ENCODE measurements at regions not wholly inside any gene's neighbourhood (a gene's known extent, or its start where the extent isn't known, plus 50 kb on each side); places are given as distances from the start of the nearest gene placed in this dataset.

- Histone ChIP-seq H3K36me3 (ENCODE audit: insufficient read depth, low read length) (no peaks in the 10 kb centered on the region), H3K9me3 (ENCODE audit: low read depth, low read length) (no peaks in the 10 kb centered on the region), H3K4me3 (no peak overlapping the region), H3K9ac (ENCODE audit: insufficient read length) (no peak overlapping the region), H3K27ac (no peak overlapping the region)
- TF ChIP-seq POLR2AphosphoS5 (IDR thresholded peaks at IDR 0.05; ENCODE audit: borderline replicate concordance, low read depth, low read length) (no peak), EZH2 (IDR thresholded peaks at IDR 0.05) (no peak), FOXP2 (optimal IDR thresholded peaks at IDR 0.05; ENCODE audit: control extremely low read depth, extremely low read length, insufficient read depth) (no peak)
- no peak for DNase-seq (ENCODE audit: low read depth, low spot score)
Measured at GRCh38 chr6:106849120-106849519, 125.4 kb downstream of the CD24 start.

GRCh38 chr6:106847116-106847515 lies 127.4 kb downstream of the CD24 start:
- H3K4me3 ChIP-seq, result no peak overlapping the region
- no peak overlapping the region for H3K27ac ChIP-seq
- no peak overlapping the region for H3K9ac ChIP-seq (ENCODE audit: insufficient read length)
- H3K9me3 ChIP-seq (ENCODE audit: low read depth, low read length), result no peaks in the 10 kb centered on the region
- no peak for TF ChIP-seq EZH2 (IDR thresholded peaks at IDR 0.05)
- TF ChIP-seq FOXP2 (optimal IDR thresholded peaks at IDR 0.05; ENCODE audit: control extremely low read depth, extremely low read length, insufficient read depth), result no peak
- no peak for TF ChIP-seq POLR2AphosphoS5 (IDR thresholded peaks at IDR 0.05; ENCODE audit: borderline replicate concordance, low read depth, low read length)
- no peaks in the 10 kb centered on the region for H3K36me3 ChIP-seq (ENCODE audit: insufficient read depth, low read length)
- no peak for DNase-seq (ENCODE audit: low read depth, low spot score)

GRCh38 chr6:106844930-106845329 lies 129.6 kb downstream of the CD24 start:
- no peak overlapping the region for H3K27ac ChIP-seq
- DNase-seq (ENCODE audit: low read depth, low spot score), result no peak

GRCh38 chr6:106832766-106833510 lies 141.6 kb downstream of the CD24 start:
- no peak for DNase-seq (ENCODE audit: low read depth, low spot score)
- Histone ChIP-seq H3K9ac (ENCODE audit: insufficient read length) (no peak overlapping the region), H3K9me3 (ENCODE audit: low read depth, low read length) (no peaks in the 10 kb centered on the region), H3K27ac (0 out of 2 replicates have a peak overlapping the region, but pooled peaks have one; percentile 13), H3K4me3 (peak overlapping the region; percentile 36; the same call in 1 of the 2 replicates), H3K36me3 (ENCODE audit: insufficient read depth, low read length) (no peaks in the 10 kb centered on the region)
- TF ChIP-seq FOXP2 (optimal IDR thresholded peaks at IDR 0.05; ENCODE audit: control extremely low read depth, extremely low read length, insufficient read depth), result no peak
- TF ChIP-seq EZH2 (IDR thresholded peaks at IDR 0.05), result no peak
- TF ChIP-seq POLR2AphosphoS5 (IDR thresholded peaks at IDR 0.05; ENCODE audit: borderline replicate concordance, low read depth, low read length), result no peak

More at GRCh38 chr6:106844930-106845329, 129.6 kb downstream of the CD24 start:
- H3K4me3 ChIP-seq, result no peak overlapping the region
- H3K36me3 ChIP-seq (ENCODE audit: insufficient read depth, low read length), result no peaks in the 10 kb centered on the region
- no peaks in the 10 kb centered on the region for H3K9me3 ChIP-seq (ENCODE audit: low read depth, low read length)
- TF ChIP-seq FOXP2 (optimal IDR thresholded peaks at IDR 0.05; ENCODE audit: control extremely low read depth, extremely low read length, insufficient read depth), result no peak
- no peak for TF ChIP-seq POLR2AphosphoS5 (IDR thresholded peaks at IDR 0.05; ENCODE audit: borderline replicate concordance, low read depth, low read length)
- no peak for TF ChIP-seq EZH2 (IDR thresholded peaks at IDR 0.05)
- H3K9ac ChIP-seq (ENCODE audit: insufficient read length), result no peak overlapping the region

GRCh38 chr6:106830930-106831329 lies 143.6 kb downstream of the CD24 start:
- no peaks in the 10 kb centered on the region for H3K9me3 ChIP-seq (ENCODE audit: low read depth, low read length)
- no peak overlapping the region for H3K27ac ChIP-seq
- no peak overlapping the region for H3K9ac ChIP-seq (ENCODE audit: insufficient read length)
- no peaks in the 10 kb centered on the region for H3K36me3 ChIP-seq (ENCODE audit: insufficient read depth, low read length)
- TF ChIP-seq EZH2 (IDR thresholded peaks at IDR 0.05) (no peak), POLR2AphosphoS5 (IDR thresholded peaks at IDR 0.05; ENCODE audit: borderline replicate concordance, low read depth, low read length) (no peak), FOXP2 (optimal IDR thresholded peaks at IDR 0.05; ENCODE audit: control extremely low read depth, extremely low read length, insufficient read depth) (no peak)
- no peak overlapping the region for H3K4me3 ChIP-seq
- no peak for DNase-seq (ENCODE audit: low read depth, low spot score)

- Histone ChIP-seq H3K36me3 (ENCODE audit: insufficient read depth, low read length) (no peaks in the 10 kb centered on the region), H3K9me3 (ENCODE audit: low read depth, low read length) (no peaks in the 10 kb centered on the region), H3K27ac (no peak overlapping the region), H3K4me3 (no peak overlapping the region), H3K9ac (ENCODE audit: insufficient read length) (no peak overlapping the region)
- TF ChIP-seq FOXP2 (optimal IDR thresholded peaks at IDR 0.05; ENCODE audit: control extremely low read depth, extremely low read length, insufficient read depth) (no peak), POLR2AphosphoS5 (IDR thresholded peaks at IDR 0.05; ENCODE audit: borderline replicate concordance, low read depth, low read length) (no peak), EZH2 (IDR thresholded peaks at IDR 0.05) (no peak)
- no peak for DNase-seq (ENCODE audit: low read depth, low spot score)
Measured at GRCh38 chr6:106829451-106829850, 145.1 kb downstream of the CD24 start.

- Histone ChIP-seq H3K27ac (no peak overlapping the region), H3K9me3 (ENCODE audit: low read depth, low read length) (no peaks in the 10 kb centered on the region), H3K9ac (ENCODE audit: insufficient read length) (no peak overlapping the region), H3K36me3 (ENCODE audit: insufficient read depth, low read length) (no peaks in the 10 kb centered on the region), H3K4me3 (no peak overlapping the region)
- no peak for DNase-seq (ENCODE audit: low read depth, low spot score)
- TF ChIP-seq POLR2AphosphoS5 (IDR thresholded peaks at IDR 0.05; ENCODE audit: borderline replicate concordance, low read depth, low read length) (no peak), FOXP2 (optimal IDR thresholded peaks at IDR 0.05; ENCODE audit: control extremely low read depth, extremely low read length, insufficient read depth) (no peak), EZH2 (IDR thresholded peaks at IDR 0.05) (no peak)
Measured at GRCh38 chr6:106827081-106827480, 147.4 kb downstream of the CD24 start.

- Histone ChIP-seq H3K9me3 (ENCODE audit: low read depth, low read length) (no peaks in the 10 kb centered on the region), H3K36me3 (ENCODE audit: insufficient read depth, low read length) (no peaks in the 10 kb centered on the region), H3K27ac (no peak overlapping the region), H3K9ac (ENCODE audit: insufficient read length) (no peak overlapping the region), H3K4me3 (no peak overlapping the region)
- DNase-seq (ENCODE audit: low read depth, low spot score), result no peak
- TF ChIP-seq POLR2AphosphoS5 (IDR thresholded peaks at IDR 0.05; ENCODE audit: borderline replicate concordance, low read depth, low read length) (no peak), FOXP2 (optimal IDR thresholded peaks at IDR 0.05; ENCODE audit: control extremely low read depth, extremely low read length, insufficient read depth) (no peak), EZH2 (IDR thresholded peaks at IDR 0.05) (no peak)
Measured at GRCh38 chr6:106825156-106825555, 149.4 kb downstream of the CD24 start.
